Testis (tissue), 2 donors: ENCODE measurements at regions not wholly inside any gene's neighbourhood (a gene's known extent, or its start where the extent isn't known, plus 50 kb on each side); places are given as distances from the start of the nearest gene placed in this dataset.

Source experiments
- POLR2A ChIP-seq: fragments of 450-650 bp; IDR thresholded peaks from one replicate; pipeline ENCODE4 v1.6.1; 2017; ENCODE audit warnings: antibody characterized with exemption, mild to moderate bottlenecking, moderate library complexity
- TF ChIP-seq, protein P1 (sequence below), 3 experiments: fragments of 450-650 bp in 2 of 3; fragments of 200-600 bp in 1 of 3; sonication (generic) in 1 of 3; IDR thresholded peaks; one replicate each; pipeline ENCODE4 v1.5.1; 2016 to 2019; ENCODE audit warnings: antibody characterized with exemption in 3 of 3, mild to moderate bottlenecking in 2 of 3, moderate library complexity in 1 of 3

DNA sequence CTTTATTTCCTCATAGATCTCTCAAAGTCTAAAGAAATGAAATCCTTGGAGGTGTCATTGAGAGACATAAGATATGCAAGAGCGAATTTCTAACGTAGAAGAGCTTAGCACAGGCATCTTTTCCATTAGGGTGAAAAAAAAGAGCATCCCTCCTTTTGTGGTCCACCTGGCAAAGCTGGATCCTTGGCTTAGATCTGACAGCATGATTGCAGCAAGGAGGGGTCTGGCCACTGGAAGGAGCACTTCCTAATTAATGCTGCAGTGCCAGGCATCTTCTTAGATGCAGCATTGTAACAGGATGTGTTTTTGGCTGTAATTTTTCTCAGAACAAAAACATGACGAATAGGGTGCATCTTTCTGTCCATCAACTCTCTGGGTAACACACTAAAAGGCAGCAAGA lies 60.1 kb upstream of the TFAP2D start:
- TF ChIP-seq, protein P1, sequence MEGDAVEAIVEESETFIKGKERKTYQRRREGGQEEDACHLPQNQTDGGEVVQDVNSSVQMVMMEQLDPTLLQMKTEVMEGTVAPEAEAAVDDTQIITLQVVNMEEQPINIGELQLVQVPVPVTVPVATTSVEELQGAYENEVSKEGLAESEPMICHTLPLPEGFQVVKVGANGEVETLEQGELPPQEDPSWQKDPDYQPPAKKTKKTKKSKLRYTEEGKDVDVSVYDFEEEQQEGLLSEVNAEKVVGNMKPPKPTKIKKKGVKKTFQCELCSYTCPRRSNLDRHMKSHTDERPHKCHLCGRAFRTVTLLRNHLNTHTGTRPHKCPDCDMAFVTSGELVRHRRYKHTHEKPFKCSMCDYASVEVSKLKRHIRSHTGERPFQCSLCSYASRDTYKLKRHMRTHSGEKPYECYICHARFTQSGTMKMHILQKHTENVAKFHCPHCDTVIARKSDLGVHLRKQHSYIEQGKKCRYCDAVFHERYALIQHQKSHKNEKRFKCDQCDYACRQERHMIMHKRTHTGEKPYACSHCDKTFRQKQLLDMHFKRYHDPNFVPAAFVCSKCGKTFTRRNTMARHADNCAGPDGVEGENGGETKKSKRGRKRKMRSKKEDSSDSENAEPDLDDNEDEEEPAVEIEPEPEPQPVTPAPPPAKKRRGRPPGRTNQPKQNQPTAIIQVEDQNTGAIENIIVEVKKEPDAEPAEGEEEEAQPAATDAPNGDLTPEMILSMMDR (IDR thresholded peaks at IDR 0.05) = no peak
- no peak for TF ChIP-seq POLR2A
